ENCODE measurements at regions not wholly inside any gene's neighbourhood (a gene's known extent, or its start where the extent isn't known, plus 50 kb on each side); places are given as distances from the start of the nearest gene placed in this dataset.
A peak's percentile ranks its signal among the peaks of the same experiment; 100 is the strongest.

GRCh38 chr13:33524086-33524485 is 238.5 kb upstream of the STARD13 start:
- Histone ChIP-seq H3K4me3 (no peak overlapping the region), H3K27me3 (no peaks in the 10 kb centered on the region), H3K36me3 (no peaks in the 10 kb centered on the region), H3K27ac (no peak overlapping the region), H3K4me1 (peaks cover 8 to 21% (median 11%) of the 10 kb centered on the region in 3 donors), H3K9me3 (no peaks in the 10 kb centered on the region)
- no peak for TF ChIP-seq CTCF (IDR thresholded peaks at IDR 0.05)
- intact Hi-C loops (cut with DNase I): no loop called here
- DNase-seq (no peak), FAIRE-seq (no peak), ATAC-seq (peak in 3 of 4 donors; percentile 45 to 62 (median 52))
- WGBS, 2 donors: 9 to 25% methylated on average over 1 of the region's 1 CpG

GRCh38 chr13:33525763-33526162 is 240.2 kb upstream of the STARD13 start:
- Histone ChIP-seq H3K9me3 (no peaks in the 10 kb centered on the region), H3K27me3 (no peaks in the 10 kb centered on the region), H3K4me1 (peaks cover 8 to 21% (median 11%) of the 10 kb centered on the region in 3 donors), H3K36me3 (no peaks in the 10 kb centered on the region), H3K4me3 (no peak overlapping the region), H3K27ac (peak overlapping the region in 2 of 4 donors; percentile 31 to 38)
- FAIRE-seq: no peak
- TF ChIP-seq CTCF (IDR thresholded peaks at IDR 0.05): no peak
- ATAC-seq: peak; percentile 43 to 75 (median 55)
- 22 to 23% methylated on average over 4 of the region's 4 CpGs for WGBS, 2 donors
- no peak for DNase-seq
- intact Hi-C loops (cut with DNase I): no loop called here

GRCh38 chr13:33526718-33527117 is 241.2 kb upstream of the STARD13 start:
- no peaks in the 10 kb centered on the region for H3K36me3 ChIP-seq
- H3K9me3 ChIP-seq: no peaks in the 10 kb centered on the region
- FAIRE-seq (no peak), DNase-seq (no peak), ATAC-seq (peak in 1 of 4 donors; percentile 17)
- 73% methylated on average over 3 of the region's 3 CpGs for WGBS, 2 donors
- no peak overlapping the region for H3K27ac ChIP-seq
- no peaks in the 10 kb centered on the region for H3K27me3 ChIP-seq
- no peak for TF ChIP-seq CTCF (IDR thresholded peaks at IDR 0.05)
- H3K4me1 ChIP-seq: peaks cover 8 to 21% (median 11%) of the 10 kb centered on the region in 3 donors
- no peak overlapping the region for H3K4me3 ChIP-seq
- intact Hi-C loops (cut with DNase I): no loop called here

GRCh38 chr13:33528896-33529295 is 243.3 kb upstream of the STARD13 start:
- no peaks in the 10 kb centered on the region for H3K27me3 ChIP-seq
- DNase-seq (no peak), ATAC-seq (no peak), FAIRE-seq (no peak)
- no peak for TF ChIP-seq CTCF (IDR thresholded peaks at IDR 0.05)
- peaks cover 7 to 17% (median 10%) of the 10 kb centered on the region in 3 donors for H3K4me1 ChIP-seq
- intact Hi-C loops (cut with DNase I): no loop called here
- H3K36me3 ChIP-seq: no peaks in the 10 kb centered on the region
- WGBS, 2 donors: 89 to 91% methylated on average over 2 of the region's 2 CpGs
- H3K27ac ChIP-seq: no peak overlapping the region
- H3K9me3 ChIP-seq: no peaks in the 10 kb centered on the region
- no peak overlapping the region for H3K4me3 ChIP-seq

GRCh38 chr13:33531484-33531883 is 245.9 kb upstream of the STARD13 start:
- H3K4me3 ChIP-seq: no peak overlapping the region
- H3K4me1 ChIP-seq: peaks cover 0 to 3% (median 0%) of the 10 kb centered on the region in 3 donors
- ATAC-seq (no peak), DNase-seq (no peak), FAIRE-seq (no peak)
- no peaks in the 10 kb centered on the region for H3K27me3 ChIP-seq
- H3K27ac ChIP-seq: no peak overlapping the region
- no peak for TF ChIP-seq CTCF (IDR thresholded peaks at IDR 0.05)
- no peaks in the 10 kb centered on the region for H3K36me3 ChIP-seq
- intact Hi-C loops (cut with DNase I): no loop called here
- H3K9me3 ChIP-seq: no peaks in the 10 kb centered on the region

All from pancreas (tissue), 10 donors.